Germinal center (tissue), 1 donor: ENCODE measurements at regions not wholly inside any gene's neighbourhood (a gene's known extent, or its start where the extent isn't known, plus 50 kb on each side); places are given as distances from the start of the nearest gene placed in this dataset.

ENCODE experiments used
- DNase-seq: peaks from one replicate; pipeline ENCODE4 v3.0.0; 2012; ENCODE audit warnings: mixed read lengths, low spot score

DNA sequence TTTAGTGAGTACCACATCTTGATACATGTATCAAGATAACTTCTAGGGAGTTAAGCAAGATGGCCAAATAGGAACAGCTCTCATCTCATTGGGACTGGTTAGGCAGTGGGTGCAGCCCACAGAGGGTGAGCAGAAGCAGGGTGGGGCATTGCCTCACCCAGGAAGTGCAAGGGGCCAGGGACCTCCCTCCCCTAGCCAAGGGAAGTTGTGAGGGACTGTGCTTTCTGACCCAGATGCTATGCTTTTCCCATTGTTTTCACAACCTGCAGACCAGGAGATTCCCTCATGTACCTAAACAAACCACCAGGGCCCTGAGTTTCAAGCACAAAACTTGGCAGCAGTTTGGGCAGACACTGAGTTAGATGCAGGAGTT is 665.0 kb upstream of the CBLB start:
- DNase-seq, result no peak

DNA sequence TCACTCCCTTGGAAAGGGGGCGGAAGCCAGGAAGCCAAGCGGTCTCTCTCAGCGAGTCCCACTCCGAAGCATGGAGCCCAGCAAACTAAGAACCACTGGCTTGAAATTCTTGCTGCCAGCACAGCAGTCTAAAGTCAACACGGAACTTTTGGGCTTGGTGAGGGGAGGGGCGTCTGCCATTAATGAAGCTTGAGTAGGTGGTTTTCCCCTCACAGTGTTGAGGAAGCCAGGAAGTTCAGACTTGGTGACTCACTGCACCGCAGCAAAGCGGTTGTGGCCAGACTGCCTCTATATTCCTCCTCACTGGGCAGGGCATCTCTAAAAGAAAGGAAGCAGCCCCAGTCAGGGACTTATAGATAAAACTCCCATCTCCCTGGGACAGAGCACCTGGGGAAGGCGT is 665.4 kb upstream of the CBLB start:
- no peak for DNase-seq

DNA sequence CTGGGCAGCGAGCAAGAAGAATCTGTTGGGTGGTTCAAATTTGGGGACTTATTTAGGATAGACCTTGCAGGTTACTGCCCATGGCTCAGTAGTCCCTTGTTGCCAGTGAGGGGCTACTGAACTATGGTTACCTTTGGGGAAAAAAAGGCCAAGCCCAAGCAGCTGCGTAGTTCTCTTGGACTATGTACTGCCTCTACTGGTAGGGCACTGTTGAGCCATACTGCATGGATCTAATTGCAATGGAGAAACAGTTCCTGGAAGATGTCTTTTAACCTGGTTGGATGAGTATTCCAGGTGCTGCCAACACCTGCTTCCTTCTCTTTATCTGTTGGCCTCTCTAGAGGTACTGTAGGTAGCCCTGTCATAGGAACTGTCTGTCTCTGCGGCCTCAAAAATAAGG is 671.9 kb upstream of the CBLB start:
- DNase-seq, result no peak

- DNase-seq, result no peak
These were observed 673.4 kb upstream of the CBLB start for GRCh38 chr3:106542101-106542769.

DNA sequence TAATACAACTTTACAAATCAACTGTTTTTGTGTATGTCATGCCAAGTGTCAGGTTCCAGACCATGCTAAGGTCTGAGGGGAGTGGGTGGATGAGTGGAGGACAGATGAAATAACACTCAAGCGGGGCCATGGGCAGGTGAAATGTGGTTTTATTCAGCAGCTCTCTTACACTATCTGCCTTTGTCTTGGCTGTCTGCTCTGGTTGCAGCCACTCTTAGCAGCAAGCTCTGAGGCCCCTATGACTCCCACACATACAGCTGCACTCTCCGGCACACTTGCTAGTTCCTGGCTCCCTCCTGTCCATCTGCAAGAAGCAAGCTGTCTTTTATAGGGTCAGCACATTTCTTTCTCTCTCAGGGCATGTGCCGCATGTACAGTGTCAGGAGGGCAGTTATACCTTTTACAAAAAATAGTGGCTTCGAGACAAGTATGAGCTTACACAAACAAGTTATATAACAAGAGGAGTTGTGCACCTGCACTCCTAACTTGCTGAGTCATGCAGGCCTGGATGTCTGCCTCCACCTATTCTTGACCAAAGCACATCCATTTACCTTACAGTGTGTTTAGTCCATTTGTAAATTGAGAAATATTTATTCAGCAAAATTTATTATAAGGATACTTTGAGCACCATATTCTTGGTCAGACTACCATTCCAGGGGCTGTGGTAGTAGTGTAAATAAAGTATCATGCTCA is 683.7 kb upstream of the CBLB start:
- DNase-seq, result no peak

DNA sequence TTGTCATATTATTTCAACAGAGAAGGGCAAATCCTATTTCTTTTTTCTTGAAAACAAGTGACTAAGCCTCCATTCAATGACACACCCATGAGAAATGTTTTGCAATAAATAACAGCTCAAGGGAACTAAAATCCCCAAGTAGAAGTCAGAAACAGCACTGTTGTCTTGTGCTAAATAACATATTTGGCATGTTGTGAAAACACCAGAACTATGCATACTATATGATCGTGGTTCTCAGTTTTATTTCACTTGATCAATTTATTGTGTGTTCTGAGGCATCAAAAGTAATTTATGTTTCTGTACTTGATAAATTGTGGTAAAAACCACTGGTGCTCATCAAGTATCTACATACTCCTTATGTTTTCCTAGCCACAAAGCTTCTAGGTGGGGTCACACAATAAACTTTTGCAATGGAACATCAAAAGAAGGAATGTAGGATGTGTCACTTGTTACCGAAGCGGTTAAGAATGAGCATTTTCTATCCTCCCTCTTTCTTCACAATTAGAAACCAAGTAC is 691.7 kb upstream of the CBLB start:
- DNase-seq, result no peak

- no peak for DNase-seq
These were observed 697.5 kb upstream of the CBLB start for GRCh38 chr3:106566277-106566676.

- DNase-seq, result no peak
These were observed 701.6 kb upstream of the CBLB start for GRCh38 chr3:106570426-106570825.

- no peak for DNase-seq
These were observed 704.8 kb upstream of the CBLB start for GRCh38 chr3:106573605-106574004.

- DNase-seq, result no peak
These were observed 706.2 kb upstream of the CBLB start for GRCh38 chr3:106575029-106575428.

- no peak for DNase-seq
These were observed 708.4 kb upstream of the CBLB start for GRCh38 chr3:106577241-106577640.

- no peak for DNase-seq
These were observed 710.1 kb upstream of the CBLB start for GRCh38 chr3:106578911-106579310.

DNA sequence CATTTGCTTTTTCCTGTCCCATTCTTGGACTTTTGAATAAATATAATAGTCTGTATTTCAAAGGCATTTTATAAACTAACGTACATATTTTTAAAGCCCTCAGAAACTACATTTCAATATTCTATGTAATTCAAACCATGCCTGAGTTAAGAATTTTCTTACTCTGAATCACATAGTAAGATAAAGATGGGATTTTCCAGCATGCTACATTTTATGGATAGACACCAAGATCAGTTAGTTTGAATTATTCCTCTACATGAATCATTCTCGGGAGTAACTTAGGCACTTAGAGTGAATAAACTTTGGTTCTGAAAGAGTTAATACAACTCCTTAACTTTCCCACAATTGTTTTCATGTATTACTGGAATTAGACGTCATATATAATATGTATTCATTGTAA is 713.3 kb upstream of the CBLB start:
- no peak for DNase-seq

GRCh38 chr3:106587551-106587950 is 718.7 kb upstream of the CBLB start:
- DNase-seq, result no peak

- no peak for DNase-seq
These were observed 719.9 kb upstream of the CBLB start for GRCh38 chr3:106588739-106589138.

DNA sequence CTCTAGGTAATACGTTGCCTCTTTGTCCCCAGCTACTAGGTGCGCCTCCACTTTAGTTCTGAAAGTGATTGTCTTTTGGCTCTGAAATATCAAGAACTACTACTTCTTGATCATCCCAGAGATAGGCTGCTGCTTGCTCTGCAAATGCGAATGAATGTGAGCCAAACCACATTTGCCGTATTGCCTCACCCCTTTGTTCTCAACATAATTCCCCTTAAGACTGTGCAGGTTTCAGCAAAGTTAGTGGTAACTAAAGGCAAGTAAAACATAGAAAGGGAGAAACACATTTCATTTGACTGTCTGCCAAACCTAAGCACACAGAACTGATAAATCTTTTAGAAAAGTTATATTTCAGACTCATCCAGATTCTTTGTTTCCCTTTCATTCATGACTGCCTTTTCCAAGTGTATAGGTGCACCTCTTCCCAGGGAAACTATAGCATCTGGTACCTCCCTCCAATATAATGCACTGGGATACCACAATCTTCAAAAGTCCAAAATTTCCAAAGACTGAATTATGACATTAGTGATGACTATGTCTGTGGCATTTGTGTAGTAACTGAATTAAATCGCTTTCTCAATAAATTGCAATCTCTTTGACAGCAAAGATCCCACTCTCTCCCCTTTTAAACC is 720.6 kb upstream of the CBLB start:
- DNase-seq, result no peak

DNA sequence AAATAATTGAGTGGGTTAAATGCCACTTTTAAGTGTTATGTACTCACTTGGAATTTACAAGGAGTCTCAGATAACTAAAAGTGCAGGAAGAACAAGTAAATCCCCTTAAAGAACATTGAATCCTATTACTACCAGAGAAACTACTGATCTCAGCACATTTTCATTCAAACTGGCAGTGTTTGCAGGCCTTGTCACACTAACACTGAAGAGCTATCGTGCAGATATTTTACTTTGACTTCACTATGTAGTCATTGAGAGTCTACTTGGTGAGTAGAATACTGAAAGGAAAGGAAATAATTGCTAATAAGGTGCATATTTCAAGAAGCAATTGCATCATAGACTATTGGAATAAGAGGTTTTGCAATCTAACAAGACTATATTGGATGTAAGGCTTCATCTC is 721.4 kb upstream of the CBLB start:
- DNase-seq, result no peak

- no peak for DNase-seq
These were observed 724.6 kb upstream of the CBLB start for GRCh38 chr3:106593381-106593780.

DNA sequence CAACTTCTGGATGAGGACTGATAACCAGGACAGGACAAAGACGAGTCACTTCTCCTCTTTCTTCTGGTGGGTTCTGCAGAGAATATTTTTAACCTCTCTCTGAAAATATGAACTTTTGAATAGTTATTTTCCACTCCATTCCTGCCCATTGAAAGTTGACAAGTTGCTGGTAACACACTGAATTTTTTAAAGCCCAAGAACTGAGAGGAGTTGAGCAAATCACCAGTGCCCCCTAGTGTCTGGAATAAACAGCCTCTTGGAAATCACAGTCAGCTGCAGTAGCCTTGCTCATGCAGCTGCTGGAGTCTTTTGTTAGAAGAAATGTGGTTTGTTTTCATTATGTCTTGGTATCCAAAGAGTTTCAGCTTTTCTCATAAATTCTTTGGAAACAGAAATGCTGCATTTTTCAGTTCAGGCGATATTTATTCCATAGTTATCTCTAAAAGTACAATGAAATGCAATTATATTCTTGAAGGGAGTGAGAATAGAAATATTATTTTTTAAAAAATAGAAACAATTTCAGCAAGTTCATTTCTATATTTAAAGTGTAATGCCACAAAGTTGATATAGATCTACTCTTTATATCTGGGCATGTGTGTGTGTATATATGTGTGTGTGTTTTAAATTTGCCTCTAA is 741.0 kb upstream of the CBLB start:
- peak; percentile 7 for DNase-seq

DNA sequence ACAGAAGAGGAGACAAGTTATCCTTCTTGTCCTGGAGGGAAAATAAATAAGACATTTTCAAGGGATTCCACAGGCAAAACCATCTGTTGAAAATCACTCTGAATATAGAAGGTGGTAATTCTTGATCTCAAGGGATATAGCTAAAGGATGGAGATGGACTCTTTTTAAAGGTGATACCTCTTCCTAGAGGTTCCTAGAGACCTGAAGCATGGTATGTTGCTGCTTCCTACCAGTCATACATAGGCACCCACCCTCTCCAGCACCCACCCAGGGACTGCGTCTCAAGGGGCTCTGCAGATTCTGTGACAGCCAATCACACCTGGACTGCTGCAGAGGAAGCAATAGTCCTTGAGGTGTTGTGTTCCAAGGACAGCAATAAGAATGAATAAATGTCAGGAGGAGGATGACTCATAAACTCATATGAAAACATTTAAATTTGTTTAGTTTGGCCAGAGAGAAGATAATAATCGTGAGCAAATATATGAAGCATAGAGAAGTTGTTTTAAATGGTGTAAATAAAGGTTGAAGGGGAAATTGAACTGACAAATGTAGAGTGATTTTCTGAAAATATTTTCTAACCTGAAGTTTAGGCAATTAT is 741.6 kb upstream of the CBLB start:
- DNase-seq, result no peak

DNA sequence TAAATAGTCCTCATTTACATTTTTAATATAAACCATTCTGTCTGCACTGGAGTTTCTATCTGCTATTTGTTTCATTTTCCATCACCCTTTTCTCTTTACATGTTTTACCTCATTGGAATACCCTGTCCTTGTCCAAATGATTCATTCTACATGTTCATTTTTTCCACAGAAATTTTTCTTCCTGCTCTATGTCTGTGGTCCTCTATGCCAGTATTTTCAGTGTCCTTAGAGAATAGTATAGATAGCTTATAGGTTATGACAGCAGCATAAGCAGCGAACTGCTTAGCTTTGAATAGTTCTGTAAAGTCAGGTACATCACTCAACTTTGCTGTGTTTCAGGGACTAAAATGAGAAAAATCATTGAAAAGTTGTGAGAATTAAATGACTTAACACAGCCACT is 742.3 kb upstream of the CBLB start:
- no peak for DNase-seq

GRCh38 chr3:106611841-106612240 is 743.0 kb upstream of the CBLB start:
- DNase-seq, result no peak

- DNase-seq, result no peak
These were observed 747.7 kb upstream of the CBLB start for GRCh38 chr3:106616556-106616955.
